H1 (cell line): ENCODE measurements at regions not wholly inside any gene's neighbourhood (a gene's known extent, or its start where the extent isn't known, plus 50 kb on each side); places are given as distances from the start of the nearest gene placed in this dataset.

ENCODE experiments used
- CTCF ChIA-PET: fragments of 300-600 bp; sonication (Branson Sonifier 250); formaldehyde crosslinking; loops from one replicate; lab custom pipeline; 2021; ENCODE audit not compliant: partially characterized antibody; lab: Charles Lee
- POLR2A ChIA-PET: fragments of 300-600 bp; sonication (Branson Sonifier 250); formaldehyde crosslinking; loops from one replicate; lab custom pipeline; 2021; ENCODE audit warnings: inconsistent platforms; ENCODE audit not compliant: partially characterized antibody; lab: Charles Lee
- DNase-seq, 2 experiments: peaks; one replicate each; pipeline versions ENCODE4 v3.0.0 to v3.0.0-alpha.2; 2010 to 2022; ENCODE audit warnings: low spot score in 2 of 2, low read depth in 1 of 2, mixed read lengths in 1 of 2
- FAIRE-seq: peaks from 2 replicates; lab custom pipeline; 2011; peaks lifted over from hg19 to GRCh38; lab: Jason Lieb, UNC
- H2AFZ ChIP-seq: 2 replicates; pipeline ENCODE4 v1.8.1; 2012; ENCODE audit warnings: low read length, inconsistent platforms
- H2AK5ac ChIP-seq: 2 replicates; pipeline ENCODE4 v1.6.1; 2013; ENCODE audit warnings: low read depth, low read length
- H2BK120ac ChIP-seq: replicated peaks from 2 replicates; pipeline ENCODE3; 2013; ENCODE audit warnings: low read depth, low read length, inconsistent platforms
- H2BK12ac ChIP-seq: 2 replicates; pipeline ENCODE4 v1.6.1; 2013; ENCODE audit warnings: low read depth, low read length
- H2BK15ac ChIP-seq: 2 replicates; pipeline ENCODE4 v1.6.1; 2013; ENCODE audit warnings: low read length
- H2BK20ac ChIP-seq: 2 replicates; pipeline ENCODE4 v1.6.1; 2013; ENCODE audit warnings: low read length
- H2BK5ac ChIP-seq: 2 replicates; pipeline ENCODE4 v1.6.1; 2013; ENCODE audit warnings: low read depth, low read length
- H3K14ac ChIP-seq: 2 replicates; pipeline ENCODE4 v1.6.1; 2013; ENCODE audit warnings: inconsistent platforms; ENCODE audit not compliant: insufficient read length
- H3K18ac ChIP-seq: 2 replicates; pipeline ENCODE4 v1.6.1; 2013; ENCODE audit warnings: low read length; ENCODE audit errors: extremely low read depth
- H3K23ac ChIP-seq: 2 replicates; pipeline ENCODE4 v1.6.1; 2013; ENCODE audit warnings: inconsistent platforms; ENCODE audit not compliant: insufficient read length
- H3K23me2 ChIP-seq: 2 replicates; pipeline ENCODE4 v1.6.1; 2013; ENCODE audit warnings: low read depth, low read length
- H3K27ac ChIP-seq: 2 replicates; pipeline ENCODE4 v1.6.1; 2011; ENCODE audit warnings: low read depth, low read length, inconsistent platforms
- H3K27me3 ChIP-seq, 4 experiments: replicated peaks in 1 of 4; 1 replicate in 1 of 4; 2 replicates in 3 of 4; pipeline versions ENCODE4 v1.6.1 to v1.8.1; 2011 to 2013; ENCODE audit warnings: low read length in 3 of 4, mild to moderate bottlenecking in 3 of 4, inconsistent platforms in 2 of 4, mixed read lengths in 2 of 4, moderate library complexity in 1 of 4; ENCODE audit not compliant: control insufficient read depth in 3 of 4, insufficient read depth in 3 of 4; ENCODE audit errors: extremely low read depth in 1 of 4
- H3K36me3 ChIP-seq, 4 experiments: 2 replicates each; pipeline versions ENCODE4 v1.6.1 to v1.8.1; 2011 to 2013; ENCODE audit warnings: mild to moderate bottlenecking in 4 of 4, low read length in 3 of 4, moderate library complexity in 2 of 4, control low read depth in 1 of 4, inconsistent platforms in 1 of 4; ENCODE audit not compliant: insufficient read depth in 4 of 4, control insufficient read depth in 2 of 4
- H3K4ac ChIP-seq: replicated peaks from 2 replicates; pipeline ENCODE3; 2013; ENCODE audit warnings: low read length, low read depth, mixed read lengths, inconsistent platforms; ENCODE audit not compliant: insufficient read length
- H3K4me1 ChIP-seq, 4 experiments: replicated peaks in 1 of 4; 1 replicate in 1 of 4; 2 replicates in 3 of 4; pipeline versions ENCODE4 v1.6.1 to v1.8.1; 2011 to 2013; ENCODE audit warnings: low read length in 3 of 4, inconsistent platforms in 2 of 4, mixed read lengths in 1 of 4; ENCODE audit not compliant: insufficient read depth in 4 of 4, control insufficient read depth in 3 of 4
- H3K4me2 ChIP-seq, 2 experiments: 2 replicates each; pipeline versions ENCODE4 v1.6.1 to v1.8.1; 2011 to 2013; ENCODE audit warnings: low read depth in 2 of 2, low read length in 2 of 2, control low read depth in 1 of 2, inconsistent platforms in 1 of 2, mild to moderate bottlenecking in 1 of 2; ENCODE audit not compliant: insufficient read depth in 1 of 2
- H3K4me3 ChIP-seq, 4 experiments: fragments of 200-600, 300-600 bp in 1 of 4; sonication (generic), shearing (Covaris generic), sonication (Bioruptor Twin) in 1 of 4; 2 replicates each; pipeline versions ENCODE4 v1.5.1 to v1.8.1; 2011 to 2016; ENCODE audit warnings: low read length in 4 of 4, low read depth in 3 of 4, control low read depth in 2 of 4, inconsistent platforms in 2 of 4, mild to moderate bottlenecking in 2 of 4, mixed read lengths in 1 of 4, moderate library complexity in 1 of 4; ENCODE audit not compliant: insufficient read depth in 2 of 4; ENCODE audit errors: extremely low read depth in 1 of 4
- H3K56ac ChIP-seq: replicated peaks from 2 replicates; pipeline ENCODE3; 2013; ENCODE audit warnings: low read depth, mild to moderate bottlenecking, mixed read lengths, low read length, inconsistent platforms; ENCODE audit not compliant: insufficient read length
- H3K79me1 ChIP-seq: 2 replicates; pipeline ENCODE4 v1.6.1; 2013; ENCODE audit warnings: low read depth, low read length, control low read depth
- H3K79me2 ChIP-seq, 2 experiments: 2 replicates each; pipeline versions ENCODE4 v1.6.1 to v1.8.1; 2012 to 2013; ENCODE audit warnings: low read length in 2 of 2, mild to moderate bottlenecking in 2 of 2, inconsistent platforms in 1 of 2; ENCODE audit not compliant: insufficient read depth in 2 of 2, control insufficient read depth in 1 of 2
- H3K9ac ChIP-seq, 4 experiments: replicated peaks in 1 of 4; 1 replicate in 1 of 4; 2 replicates in 3 of 4; pipeline versions ENCODE4 v1.6.1 to v1.8.1; 2011 to 2013; ENCODE audit warnings: low read depth in 3 of 4, low read length in 3 of 4, control low read depth in 2 of 4, mild to moderate bottlenecking in 2 of 4, moderate library complexity in 2 of 4, inconsistent platforms in 1 of 4; ENCODE audit errors: extremely low read depth in 1 of 4
- H3K9me3 ChIP-seq, 2 experiments: 2 replicates each; pipeline versions ENCODE4 v1.6.1 to v1.8.1; 2012 to 2013; ENCODE audit warnings: mild to moderate bottlenecking in 2 of 2, moderate library complexity in 2 of 2, control low read depth in 1 of 2, inconsistent platforms in 1 of 2, low read depth in 1 of 2, low read length in 1 of 2, mixed read lengths in 1 of 2; ENCODE audit not compliant: insufficient read depth in 2 of 2
- H4K20me1 ChIP-seq, 2 experiments: replicated peaks in 1 of 2; 2 replicates each; pipeline versions ENCODE3 to v1.8.1; 2011 to 2013; ENCODE audit warnings: inconsistent platforms in 2 of 2, low read length in 2 of 2, mild to moderate bottlenecking in 1 of 2; ENCODE audit not compliant: insufficient read depth in 2 of 2, control insufficient read depth in 1 of 2
- H4K5ac ChIP-seq: 2 replicates; pipeline ENCODE4 v1.6.1; 2013; ENCODE audit warnings: low read length, low read depth, mixed read lengths, inconsistent platforms; ENCODE audit not compliant: insufficient read length
- H4K8ac ChIP-seq: 2 replicates; pipeline ENCODE4 v1.8.0; 2013; ENCODE audit warnings: mild to moderate bottlenecking, moderate library complexity, low read length, inconsistent platforms; ENCODE audit not compliant: insufficient read depth; ENCODE audit errors: extremely low read depth
- H4K91ac ChIP-seq: replicated peaks from 2 replicates; pipeline ENCODE3; 2013; ENCODE audit warnings: low read length, mixed read lengths, inconsistent platforms; ENCODE audit not compliant: insufficient read length
- ASH2L ChIP-seq: fragments of 200-600, 300-600 bp; sonication (generic); IDR thresholded peaks from one replicate; pipeline ENCODE4 v1.7.1; 2017; ENCODE audit warnings: low read length
- SIN3A ChIP-seq, 2 experiments: IDR thresholded peaks in 1 of 2; conservative IDR thresholded peaks in 1 of 2; 2 replicates each; pipeline ENCODE4 v1.6.1; 2011 to 2012; ENCODE audit warnings: low read length in 2 of 2, improper control_type of control experiment in 1 of 2, low read depth in 1 of 2, mild to moderate bottlenecking in 1 of 2
- SP1 ChIP-seq: IDR thresholded peaks from 2 replicates; pipeline ENCODE4 v1.6.1; 2011; ENCODE audit warnings: low read depth, low read length
- SUZ12 ChIP-seq: fragments of 200-600 bp; sonication (generic); IDR thresholded peaks from 2 replicates; pipeline ENCODE4 v1.6.1; 2012; ENCODE audit warnings: mild to moderate bottlenecking, inconsistent platforms, low read length, moderate library complexity, mixed read lengths
- WGBS, 2 experiments: shearing (Covaris generic) in 1 of 2; methylation state at CpG; one replicate each; pipeline versions ENCODE4 v1.1.6 to v1.1.7; 2013 to 2015; ENCODE audit warnings: low lambda C conversion rate in 2 of 2, mixed read lengths in 2 of 2, inconsistent platforms in 1 of 2, low coverage in 1 of 2, missing lambda C conversion rate in 1 of 2; ENCODE audit not compliant: insufficient replicate concordance in 2 of 2, insufficient coverage in 1 of 2, insufficient read length in 1 of 2; ENCODE audit errors: extremely low coverage in 1 of 2, missing lambda C conversion rate in 1 of 2; 5-methylcytosine and 5-hydroxymethylcytosine counted together

GRCh38 chr15:69585937-69586336 lies 133.3 kb downstream of the RPLP1 start:
- POLR2A ChIA-PET = interaction anchor here (0.7 kb wide), 1 partner anchor 128 kb away, joined by 3 read pairs; no protein-coding TSS in a partner anchor
- H4K8ac ChIP-seq = no peak overlapping the region

More at GRCh38 chr15:69585937-69586336, 133.3 kb downstream of the RPLP1 start:
- Histone ChIP-seq H2AK5ac (no peak overlapping the region), H2BK5ac (no peak overlapping the region), H3K9me3 (no peaks in the 10 kb centered on the region), H3K18ac (no peak overlapping the region), H2BK20ac (no peak overlapping the region), H4K20me1 (no peaks in the 10 kb centered on the region), H3K56ac (no peak overlapping the region), H3K79me2 (no peaks in the 10 kb centered on the region), H3K4me2 (no peak overlapping the region), H3K27ac (no peak overlapping the region), H3K23ac (no peak overlapping the region), H2AFZ (no peak overlapping the region), H3K79me1 (no peaks in the 10 kb centered on the region), H2BK12ac (no peak overlapping the region), H2BK120ac (no peak overlapping the region), H4K5ac (no peak overlapping the region), H4K91ac (no peak overlapping the region), H3K27me3 (no peaks in the 10 kb centered on the region), H3K4ac (no peak overlapping the region), H3K23me2 (no peaks in the 10 kb centered on the region), H3K36me3 (no peaks in the 10 kb centered on the region), H3K14ac (no peak overlapping the region), H3K4me1 (no peaks in the 10 kb centered on the region), H2BK15ac (no peak overlapping the region), H3K4me3 (no peak overlapping the region), H3K9ac (no peak overlapping the region)
- DNase-seq = no peak
- no peak for TF ChIP-seq SIN3A (conservative IDR thresholded peaks at IDR 0.05 in 1 of 2, IDR thresholded peaks at IDR 0.05 in 1 of 2; ENCODE audit: low read depth in 1 of 2, low read length in 2 of 2)
- no peak for TF ChIP-seq ASH2L
- TF ChIP-seq SUZ12 = no peak
- TF ChIP-seq SP1 = no peak
- CTCF ChIA-PET = interaction anchor here (0.7 to 1.8 kb wide), 4 partner anchors 10 to 230 kb away, joined by 3 to 6 read pairs (median 4); no protein-coding TSS in a partner anchor
- 85% methylated on average over 3 of the region's 3 CpGs; no CpG with 5 or more reads in 1 of the 2 experiments for WGBS, 2 experiments
- no peak for FAIRE-seq
